Thymus (tissue), 11 donors: ENCODE measurements at regions not wholly inside any gene's neighbourhood (a gene's known extent, or its start where the extent isn't known, plus 50 kb on each side); places are given as distances from the start of the nearest gene placed in this dataset.

Source experiments
- DNase-seq, 9 donors: peaks; one replicate each; pipeline ENCODE4 v3.0.0-alpha.2; 2013; ENCODE audit warnings: low spot score in 9 of 9, low read depth in 6 of 9, missing footprints in 1 of 9
- H3K27ac ChIP-seq, 2 donors: one replicate each; pipeline ENCODE4 v1.5.1; 2013; ENCODE audit warnings: control low read depth in 1 of 2, low read depth in 1 of 2, low read length in 1 of 2, mild to moderate bottlenecking in 1 of 2, moderate library complexity in 1 of 2
- H3K27me3 ChIP-seq, 2 donors: one replicate each; pipeline ENCODE4 v1.5.1; 2013; ENCODE audit warnings: low read length in 1 of 2; ENCODE audit not compliant: control insufficient read depth in 2 of 2, insufficient read depth in 1 of 2
- H3K36me3 ChIP-seq, 2 donors: one replicate each; pipeline ENCODE4 v1.5.1; 2013; ENCODE audit warnings: low read length in 1 of 2, mild to moderate bottlenecking in 1 of 2, moderate library complexity in 1 of 2; ENCODE audit not compliant: control insufficient read depth in 2 of 2, insufficient read depth in 2 of 2
- H3K4me1 ChIP-seq, 2 donors: one replicate each; pipeline ENCODE4 v1.5.1; 2013; ENCODE audit warnings: low read length in 2 of 2; ENCODE audit not compliant: control insufficient read depth in 2 of 2, insufficient read depth in 2 of 2
- H3K4me3 ChIP-seq, 2 donors: one replicate each; pipeline ENCODE4 v1.5.1; 2013; ENCODE audit warnings: low read length in 2 of 2, control low read depth in 1 of 2, mild to moderate bottlenecking in 1 of 2
- H3K9me3 ChIP-seq, 2 donors: one replicate each; pipeline ENCODE4 v1.5.1; 2013; ENCODE audit warnings: low read length in 1 of 2, mild to moderate bottlenecking in 1 of 2; ENCODE audit not compliant: control insufficient read depth in 2 of 2, insufficient read depth in 1 of 2
- WGBS: extraction: QIAGEN DNeasy Blood & Tissue Kit; methylation state at CpG from one replicate; pipeline ENCODE4 v1.1.7; 2013; 5-methylcytosine and 5-hydroxymethylcytosine counted together
- donor health status: healthy.

DNA sequence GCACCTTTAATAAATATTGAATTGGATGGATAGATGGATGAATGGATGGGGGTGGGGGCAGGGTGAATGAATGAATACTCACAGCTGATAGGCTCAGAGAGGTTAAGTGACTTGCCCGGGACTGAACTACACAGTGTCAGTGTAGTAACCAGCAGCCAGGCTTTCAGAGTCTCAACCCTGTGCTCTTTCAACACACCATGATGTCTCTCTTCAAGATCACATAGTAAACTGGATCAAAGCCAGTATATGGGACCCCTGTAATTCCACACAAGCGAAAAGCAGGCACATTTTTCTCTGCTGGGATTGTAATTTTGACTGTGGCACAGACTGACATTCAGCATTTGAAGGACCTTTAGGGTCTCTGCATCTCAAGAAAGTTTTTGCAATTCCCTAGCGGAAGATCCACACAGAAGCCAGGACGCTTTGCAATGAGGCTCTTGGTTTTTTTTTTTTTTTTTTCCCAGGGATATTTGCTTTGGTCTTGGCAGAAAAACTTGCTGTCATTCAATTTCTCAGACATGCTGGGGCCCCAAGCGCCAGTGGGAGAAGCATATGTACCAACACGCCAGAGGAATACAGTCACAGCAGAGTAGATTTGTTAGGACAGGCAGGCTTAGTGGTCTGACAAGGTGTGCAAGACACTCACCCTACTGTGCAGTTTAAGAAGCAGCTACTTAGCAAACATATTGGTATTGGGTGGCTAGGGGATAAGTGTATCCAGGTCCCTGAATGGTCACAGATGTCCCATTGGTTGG is 213.1 kb upstream of the CAMK1G start:
- H3K4me1 ChIP-seq = peaks cover 0 to 7% of the 10 kb centered on the region in 2 donors
- H3K27me3 ChIP-seq = no peaks in the 10 kb centered on the region
- H3K4me3 ChIP-seq = no peak overlapping the region
- no peaks in the 10 kb centered on the region for H3K9me3 ChIP-seq
- no peaks in the 10 kb centered on the region for H3K36me3 ChIP-seq
- peak in 1 of 9 donors; percentile 13 for DNase-seq
- peak overlapping the region; percentile 26 to 51 for H3K27ac ChIP-seq
- 92% methylated on average over 6 of the region's 6 CpGs for WGBS

DNA sequence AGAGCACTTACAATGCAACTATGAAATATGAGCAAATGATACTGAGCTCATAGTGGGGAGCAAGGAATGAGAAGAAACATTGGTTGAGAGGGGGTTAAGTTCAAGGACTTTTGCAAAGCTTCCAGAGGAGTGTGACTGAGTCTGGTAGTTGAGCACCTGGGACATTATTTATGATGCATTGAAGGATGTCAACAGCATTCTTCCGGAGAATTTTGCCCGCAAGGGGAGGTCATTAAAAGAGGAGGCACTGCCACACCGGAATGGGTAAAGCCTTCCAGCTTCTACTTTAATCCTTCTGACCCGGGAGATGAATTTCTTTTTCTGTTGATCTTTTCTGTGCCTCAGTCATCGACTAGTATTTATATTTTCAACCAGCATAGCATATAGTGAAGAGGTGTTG is 208.4 kb upstream of the CAMK1G start:
- no peaks in the 10 kb centered on the region for H3K36me3 ChIP-seq
- H3K4me3 ChIP-seq = no peak overlapping the region
- no peak overlapping the region for H3K27ac ChIP-seq
- no peaks in the 10 kb centered on the region for H3K9me3 ChIP-seq
- DNase-seq = no peak
- peaks cover 0 to 4% of the 10 kb centered on the region in 2 donors for H3K4me1 ChIP-seq
- no peaks in the 10 kb centered on the region for H3K27me3 ChIP-seq
- WGBS = 88% methylated on average over 5 of the region's 5 CpGs

DNA sequence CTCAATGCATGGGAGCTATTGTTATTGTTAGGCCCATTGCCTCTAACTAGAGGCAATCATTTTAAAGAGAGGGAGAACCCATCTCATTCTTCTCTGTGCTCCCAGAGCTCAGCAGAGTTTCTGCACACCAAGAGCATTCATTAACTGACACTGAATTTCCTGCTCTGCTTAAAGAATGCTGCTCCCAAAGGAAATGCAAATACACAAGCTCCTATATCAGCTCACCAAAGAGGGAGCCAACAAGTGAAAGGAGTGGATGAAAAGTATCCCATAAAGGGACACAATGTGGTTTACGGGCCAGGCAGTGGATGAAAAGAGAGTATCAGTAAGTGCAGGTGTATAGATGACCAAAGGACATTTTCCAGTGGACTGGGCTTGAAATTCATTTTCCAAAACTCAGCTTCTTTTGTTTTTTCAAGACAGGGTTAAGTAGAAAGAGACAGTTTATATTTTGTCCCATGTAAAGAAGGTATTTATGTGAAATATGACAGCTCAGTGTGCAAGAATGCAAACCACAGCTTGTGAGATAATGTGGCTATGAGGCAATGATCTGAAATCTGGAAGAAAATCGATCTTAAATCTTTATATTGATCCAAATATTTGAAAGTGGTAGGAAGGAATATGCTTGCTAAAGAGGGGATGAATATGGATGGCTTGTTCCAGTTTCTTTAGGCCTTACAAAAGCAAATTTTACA is 207.7 kb upstream of the CAMK1G start:
- no peaks in the 10 kb centered on the region for H3K27me3 ChIP-seq
- no peaks in the 10 kb centered on the region for H3K4me1 ChIP-seq
- H3K4me3 ChIP-seq = no peak overlapping the region
- WGBS = 90% methylated on average over 2 of the region's 2 CpGs
- H3K36me3 ChIP-seq = no peaks in the 10 kb centered on the region
- H3K27ac ChIP-seq = no peak overlapping the region
- DNase-seq = no peak
- no peaks in the 10 kb centered on the region for H3K9me3 ChIP-seq

DNA sequence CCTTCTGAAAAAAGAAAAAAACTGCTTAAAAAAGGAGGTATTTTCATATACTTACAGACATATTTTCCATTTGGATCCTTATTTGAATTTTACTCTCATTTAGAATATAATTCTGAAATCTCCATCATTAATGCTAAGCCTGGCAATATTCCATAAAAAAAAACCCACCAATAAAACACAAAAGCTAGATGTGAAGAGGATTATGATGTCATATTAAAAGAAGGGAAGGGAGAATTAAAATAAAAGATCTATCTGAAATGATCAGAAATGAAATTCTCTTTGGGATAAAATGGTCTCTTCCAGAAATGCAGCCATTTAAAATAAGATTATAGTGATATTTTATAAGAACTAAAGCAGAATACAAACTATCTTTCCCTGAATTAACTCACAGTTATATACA is 206.7 kb upstream of the CAMK1G start:
- H3K27me3 ChIP-seq = no peaks in the 10 kb centered on the region
- H3K27ac ChIP-seq = no peak overlapping the region
- no peaks in the 10 kb centered on the region for H3K9me3 ChIP-seq
- DNase-seq = no peak
- no peaks in the 10 kb centered on the region for H3K36me3 ChIP-seq
- H3K4me1 ChIP-seq = no peaks in the 10 kb centered on the region
- H3K4me3 ChIP-seq = no peak overlapping the region

- DNase-seq = no peak
- Histone ChIP-seq H3K27ac (no peak overlapping the region), H3K36me3 (no peaks in the 10 kb centered on the region), H3K27me3 (no peaks in the 10 kb centered on the region), H3K9me3 (no peaks in the 10 kb centered on the region), H3K4me1 (peaks cover 0 to 4% of the 10 kb centered on the region in 2 donors), H3K4me3 (no peak overlapping the region)
- 90% methylated on average over 2 of the region's 2 CpGs for WGBS
These were observed 205.5 kb upstream of the CAMK1G start for GRCh38 chr1:209377995-209378394.

DNA sequence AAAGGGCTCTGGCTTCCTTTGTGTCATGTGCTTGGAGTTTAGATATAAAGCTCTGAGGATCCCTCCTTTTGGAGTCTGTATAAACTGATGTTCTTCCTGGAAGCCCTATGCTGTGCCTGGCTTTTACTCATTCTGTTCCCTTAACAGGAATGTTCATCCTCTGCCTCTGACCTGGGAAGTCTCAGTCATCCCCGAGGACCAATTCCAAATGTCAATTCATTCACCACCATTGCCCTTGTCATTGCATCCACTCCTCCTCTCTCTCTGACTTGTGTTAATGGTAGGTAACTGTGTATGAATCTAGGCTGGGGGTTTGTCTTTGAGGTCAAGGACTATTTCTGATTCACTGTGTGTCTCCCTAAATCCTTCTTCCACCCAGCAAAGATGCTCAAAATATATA is 204.2 kb upstream of the CAMK1G start:
- Histone ChIP-seq H3K9me3 (no peaks in the 10 kb centered on the region), H3K4me1 (peaks cover 0 to 5% of the 10 kb centered on the region in 2 donors), H3K27me3 (no peaks in the 10 kb centered on the region), H3K36me3 (no peaks in the 10 kb centered on the region), H3K27ac (no peak overlapping the region), H3K4me3 (no peak overlapping the region)
- DNase-seq = no peak
- WGBS = 94% methylated on average over 1 of the region's 1 CpG

- Histone ChIP-seq H3K36me3 (no peaks in the 10 kb centered on the region), H3K9me3 (no peaks in the 10 kb centered on the region), H3K4me3 (no peak overlapping the region), H3K27me3 (no peaks in the 10 kb centered on the region), H3K27ac (no peak overlapping the region), H3K4me1 (peaks cover 0 to 5% of the 10 kb centered on the region in 2 donors)
- DNase-seq = no peak
- WGBS = 95% methylated on average over 1 of the region's 1 CpG
These were observed 203.1 kb upstream of the CAMK1G start for GRCh38 chr1:209380420-209380819.

DNA sequence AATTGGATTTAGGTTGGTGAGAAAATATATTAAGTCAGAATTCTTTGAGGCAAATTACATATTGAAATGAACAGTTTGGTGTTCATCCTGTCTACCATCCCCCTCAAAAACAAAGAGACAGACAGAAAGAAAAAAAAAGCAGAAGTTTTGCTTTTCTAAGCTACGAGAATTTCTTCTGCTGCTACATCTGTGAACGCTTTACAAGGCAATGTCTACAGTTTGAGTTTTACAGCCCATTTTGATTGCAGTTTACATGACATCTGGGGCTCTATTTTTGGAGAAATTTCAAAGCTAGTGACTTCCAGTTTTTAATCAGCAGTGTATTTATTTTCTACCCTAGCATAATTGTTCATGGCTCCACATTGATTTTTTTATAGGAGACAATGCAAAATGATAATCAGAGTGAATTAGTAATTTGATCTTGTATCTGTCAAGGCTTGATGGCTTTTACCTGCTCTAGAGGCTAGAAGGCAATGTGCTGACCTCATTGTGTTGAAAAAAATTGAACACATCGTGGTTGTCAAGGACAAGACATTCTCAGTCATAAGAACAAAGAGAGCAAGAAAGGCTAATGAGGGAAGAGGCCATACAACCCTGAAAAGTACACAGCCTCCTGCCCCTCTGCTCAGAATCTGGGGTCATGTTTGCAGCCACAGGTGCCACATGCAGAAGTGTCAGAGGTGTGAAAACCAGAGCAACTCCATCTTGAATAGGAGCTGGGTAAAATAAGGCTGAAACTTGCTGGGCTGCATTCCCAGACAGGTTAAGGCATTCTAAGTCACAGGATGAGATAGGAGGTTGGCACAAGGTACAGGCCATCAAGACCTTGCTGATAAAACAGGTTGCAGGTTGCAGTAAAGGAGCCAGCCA is 201.0 kb upstream of the CAMK1G start:
- no peak for DNase-seq
- 33% methylated on average over 3 of the region's 3 CpGs for WGBS

DNA sequence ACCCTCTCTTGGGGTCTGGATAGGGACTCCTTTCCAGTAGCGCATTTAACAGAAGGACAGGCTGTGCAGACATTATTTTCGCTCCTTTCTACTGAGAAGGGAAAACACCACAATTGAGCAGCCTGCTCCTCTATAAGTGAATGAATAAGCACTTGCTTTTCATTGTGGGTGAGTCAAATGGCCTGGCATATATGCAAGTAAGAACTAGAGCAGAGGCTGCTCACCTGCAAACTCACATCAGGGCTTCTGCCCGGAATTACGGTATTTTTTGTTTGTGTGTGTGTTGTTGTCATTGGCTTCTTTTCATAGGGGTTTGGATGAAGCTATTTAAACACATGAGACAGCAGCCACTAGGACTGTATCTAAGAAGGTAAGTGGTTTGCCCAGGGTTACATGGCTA is 200.1 kb upstream of the CAMK1G start:
- H3K27ac ChIP-seq = peak overlapping the region; percentile 48 to 69

More for the DNA sequence above, 201.0 kb upstream of the CAMK1G start:
- Histone ChIP-seq H3K27ac (peak overlapping the region; percentile 33 to 69), H3K36me3 (no peaks in the 10 kb centered on the region), H3K27me3 (no peaks in the 10 kb centered on the region), H3K4me1 (peaks cover 0 to 5% of the 10 kb centered on the region in 2 donors), H3K9me3 (no peaks in the 10 kb centered on the region), H3K4me3 (no peak overlapping the region)

More for the DNA sequence above, 200.1 kb upstream of the CAMK1G start:
- peaks cover 0 to 5% of the 10 kb centered on the region in 2 donors for H3K4me1 ChIP-seq
- H3K36me3 ChIP-seq = no peaks in the 10 kb centered on the region
- no peak overlapping the region for H3K4me3 ChIP-seq
- 96% methylated on average over 4 of the region's 4 CpGs for WGBS
- H3K27me3 ChIP-seq = no peaks in the 10 kb centered on the region
- no peaks in the 10 kb centered on the region for H3K9me3 ChIP-seq
- no peak for DNase-seq
